ENCODE measurements at regions not wholly inside any gene's neighbourhood (a gene's known extent, or its start where the extent isn't known, plus 50 kb on each side); places are given as distances from the start of the nearest gene placed in this dataset.

GRCh38 chr16:16924613-16925012 is 545.7 kb downstream of the NPIPA7 start:
- no peak for TF ChIP-seq CTCF (IDR thresholded peaks at IDR 0.05)
- no peak for TF ChIP-seq POLR2A (IDR thresholded peaks at IDR 0.05)

All from body of pancreas (tissue), 4 donors.